Neuronal stem cell (in vitro differentiated cells): ENCODE measurements at regions not wholly inside any gene's neighbourhood (a gene's known extent, or its start where the extent isn't known, plus 50 kb on each side); places are given as distances from the start of the nearest gene placed in this dataset.

ENCODE experiments used
- DNase-seq: peaks from one replicate; pipeline ENCODE4 v3.0.0-alpha.2; 2013; ENCODE audit warnings: low spot score
- H2AFZ ChIP-seq: one replicate; pipeline ENCODE4 v1.6.1; 2013; ENCODE audit warnings: mild to moderate bottlenecking, low read length, inconsistent platforms
- H2AK5ac ChIP-seq: 2 replicates; pipeline ENCODE4 v1.6.1; 2013; ENCODE audit warnings: low read depth, mild to moderate bottlenecking, inconsistent platforms, low read length, moderate library complexity, mixed read lengths
- H2BK120ac ChIP-seq: 2 replicates; pipeline ENCODE4 v1.6.1; 2013; ENCODE audit warnings: low read depth, mild to moderate bottlenecking, inconsistent platforms, low read length, moderate library complexity, mixed read lengths
- H2BK12ac ChIP-seq: one replicate; pipeline ENCODE4 v1.6.1; 2013; ENCODE audit warnings: low read length, inconsistent platforms
- H2BK15ac ChIP-seq: 2 replicates; pipeline ENCODE4 v1.6.1; 2013; ENCODE audit warnings: mild to moderate bottlenecking, low read length, inconsistent platforms, mixed read lengths
- H2BK5ac ChIP-seq: one replicate; pipeline ENCODE4 v1.6.1; 2013; ENCODE audit warnings: inconsistent platforms, mild to moderate bottlenecking, low read length, moderate library complexity
- H3K14ac ChIP-seq: one replicate; pipeline ENCODE4 v1.6.1; 2013; ENCODE audit warnings: low read length, inconsistent platforms
- H3K18ac ChIP-seq: 2 replicates; pipeline ENCODE4 v1.6.1; 2013; ENCODE audit warnings: low read length, inconsistent platforms
- H3K23ac ChIP-seq: 2 replicates; pipeline ENCODE4 v1.6.1; 2013; ENCODE audit warnings: low read depth, mild to moderate bottlenecking, mixed read lengths, low read length, inconsistent platforms; ENCODE audit not compliant: poor library complexity
- H3K27ac ChIP-seq: replicated peaks from 3 replicates; pipeline ENCODE4 v1.5.1; 2013; ENCODE audit warnings: low read length, inconsistent platforms
- H3K27me3 ChIP-seq, 3 experiments: 2 replicates each; pipeline ENCODE4 v1.6.1; 2013; ENCODE audit warnings: low read length in 3 of 3, mild to moderate bottlenecking in 2 of 3, inconsistent platforms in 1 of 3, low read depth in 1 of 3, mixed read lengths in 1 of 3, moderate library complexity in 1 of 3; ENCODE audit not compliant: control insufficient read depth in 3 of 3, insufficient read depth in 3 of 3
- H3K36me3 ChIP-seq, 2 donors: replicated peaks in 1 of 2; 2 replicates each; pipeline ENCODE4 v1.6.1; 2013; ENCODE audit warnings: low read length in 2 of 2; ENCODE audit not compliant: control insufficient read depth in 2 of 2, insufficient read depth in 2 of 2
- H3K4ac ChIP-seq: 2 replicates; pipeline ENCODE4 v1.6.1; 2013; ENCODE audit warnings: inconsistent platforms, mild to moderate bottlenecking, low read length, moderate library complexity
- H3K4me1 ChIP-seq, 2 donors: 1 replicate in 1 of 2; 2 replicates in 1 of 2; pipeline ENCODE4 v1.6.1; 2013; ENCODE audit warnings: low read length in 2 of 2, low read depth in 1 of 2; ENCODE audit not compliant: control insufficient read depth in 2 of 2, insufficient read depth in 1 of 2
- H3K4me2 ChIP-seq: one replicate; pipeline ENCODE4 v1.6.1; 2013; ENCODE audit warnings: mild to moderate bottlenecking, low read length, inconsistent platforms; ENCODE audit not compliant: insufficient read depth, poor library complexity, severe bottlenecking
- H3K4me3 ChIP-seq, 2 donors: 2 replicates each; pipeline ENCODE4 v1.5.1; 2013; ENCODE audit warnings: low read length in 2 of 2, mild to moderate bottlenecking in 2 of 2, inconsistent platforms in 1 of 2, moderate library complexity in 1 of 2
- H3K79me1 ChIP-seq: one replicate; pipeline ENCODE4 v1.6.1; 2013; ENCODE audit warnings: low read depth, mild to moderate bottlenecking, inconsistent platforms, low read length, moderate library complexity
- H3K9ac ChIP-seq: one replicate; pipeline ENCODE4 v1.6.1; 2013; ENCODE audit warnings: mild to moderate bottlenecking, low read depth, low read length, inconsistent platforms; ENCODE audit not compliant: poor library complexity
- H3K9me3 ChIP-seq, 2 donors: replicated peaks in 1 of 2; 2 replicates each; pipeline versions ENCODE3 to v1.6.1; 2013; ENCODE audit warnings: low read length in 2 of 2, mild to moderate bottlenecking in 2 of 2, inconsistent platforms in 1 of 2, low read depth in 1 of 2, mixed read lengths in 1 of 2, moderate library complexity in 1 of 2; ENCODE audit not compliant: control insufficient read depth in 2 of 2, insufficient read depth in 1 of 2
- H4K8ac ChIP-seq: one replicate; pipeline ENCODE4 v1.6.1; 2013; ENCODE audit warnings: low read depth, mild to moderate bottlenecking, inconsistent platforms, low read length, moderate library complexity
- H4K91ac ChIP-seq: one replicate; pipeline ENCODE4 v1.6.1; 2013; ENCODE audit warnings: low read length, low read depth, mild to moderate bottlenecking, inconsistent platforms; ENCODE audit not compliant: poor library complexity
- WGBS, 2 donors: extraction: QIAGEN DNeasy Blood & Tissue Kit; methylation state at CpG; one replicate each; pipeline ENCODE4 v1.1.7; 2013; ENCODE audit warnings: missing lambda C conversion rate in 2 of 2, mixed read lengths in 1 of 2; ENCODE audit not compliant: insufficient read length in 2 of 2, insufficient replicate concordance in 1 of 2; ENCODE audit errors: extremely low coverage in 2 of 2; 5-methylcytosine and 5-hydroxymethylcytosine counted together

DNA sequence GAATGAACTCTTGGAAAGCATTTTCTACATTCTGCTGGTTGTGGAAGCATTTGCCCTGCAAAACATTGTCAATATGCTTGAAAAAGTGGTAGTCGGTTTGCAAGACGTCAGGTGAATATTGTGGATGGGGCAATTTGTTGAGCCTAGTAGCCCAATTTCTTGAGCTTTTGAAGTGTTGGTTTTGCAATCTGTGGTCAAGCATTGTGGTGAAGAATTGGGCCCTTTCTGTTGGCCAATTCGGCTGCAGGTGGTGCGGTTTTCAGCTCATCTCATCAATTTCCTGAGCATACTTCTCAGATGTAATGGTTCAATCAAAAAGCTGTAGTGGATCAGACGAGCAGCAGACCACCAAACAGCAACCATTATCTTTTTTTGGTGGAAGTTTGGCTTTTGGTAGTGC is 426.8 kb upstream of the CDH9 start:
- Histone ChIP-seq H2BK5ac (no peak overlapping the region), H3K18ac (no peak overlapping the region), H2BK120ac (no peak overlapping the region), H2BK12ac (no peak overlapping the region), H3K27ac (no peak overlapping the region), H3K9me3 (peaks cover 0 to 6% of the 10 kb centered on the region in 2 donors), H3K4ac (no peak overlapping the region), H4K8ac (no peak overlapping the region), H2BK15ac (no peak overlapping the region), H4K91ac (no peak overlapping the region), H3K36me3 (no peaks in the 10 kb centered on the region), H3K27me3 (no peaks in the 10 kb centered on the region), H3K4me1 (peaks cover 0 to 6% of the 10 kb centered on the region in 2 donors), H2AFZ (no peak overlapping the region), H3K4me3 (no peak overlapping the region), H3K14ac (no peak overlapping the region), H3K4me2 (no peak overlapping the region), H3K79me1 (no peaks in the 10 kb centered on the region), H2AK5ac (no peak overlapping the region), H3K9ac (no peak overlapping the region), H3K23ac (no peak overlapping the region)
- WGBS, 2 donors: no CpG with 5 or more reads among the region's 5 CpGs
- no peak for DNase-seq

- no peak overlapping the region for H3K4me3 ChIP-seq
Measured at GRCh38 chr5:27463446-27464149, 425.2 kb upstream of the CDH9 start.

DNA sequence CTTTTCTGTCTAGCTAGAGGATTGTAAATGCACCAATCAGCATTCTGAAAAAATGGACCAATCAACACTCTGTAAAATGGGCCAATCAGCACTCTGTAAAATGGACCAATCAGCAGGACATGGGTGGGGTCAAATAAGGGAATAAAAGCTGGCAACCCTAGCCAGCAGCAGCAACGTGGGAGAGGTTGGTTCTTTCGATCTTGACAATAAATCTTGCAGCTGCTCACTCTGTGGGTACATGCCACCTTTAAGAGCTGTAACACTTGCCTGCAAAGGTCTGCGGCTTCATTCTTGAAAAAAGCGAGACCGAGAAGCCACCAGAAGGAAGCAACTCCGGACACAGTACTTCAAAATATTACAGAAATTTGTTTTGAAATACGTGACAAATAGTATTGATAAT is 424.6 kb upstream of the CDH9 start:
- no peak overlapping the region for H3K4me3 ChIP-seq
- no peaks in the 10 kb centered on the region for H3K27me3 ChIP-seq
- H3K27ac ChIP-seq: no peak overlapping the region
- H2AK5ac ChIP-seq: no peak overlapping the region
- no peak overlapping the region for H4K91ac ChIP-seq
- H3K4ac ChIP-seq: no peak overlapping the region
- H2BK120ac ChIP-seq: no peak overlapping the region
- no peak overlapping the region for H4K8ac ChIP-seq
- peaks cover 0 to 6% of the 10 kb centered on the region in 2 donors for H3K9me3 ChIP-seq
- H3K9ac ChIP-seq: no peak overlapping the region
- no peak overlapping the region for H3K4me2 ChIP-seq
- H3K4me1 ChIP-seq: peaks cover 0 to 3% of the 10 kb centered on the region in 2 donors
- H3K18ac ChIP-seq: no peak overlapping the region
- H3K14ac ChIP-seq: no peak overlapping the region
- H3K79me1 ChIP-seq: no peaks in the 10 kb centered on the region
- no peaks in the 10 kb centered on the region for H3K36me3 ChIP-seq
- no peak for DNase-seq
- no peak overlapping the region for H2BK15ac ChIP-seq
- H2BK12ac ChIP-seq: no peak overlapping the region
- H2AFZ ChIP-seq: no peak overlapping the region
- no peak overlapping the region for H2BK5ac ChIP-seq
- no peak overlapping the region for H3K23ac ChIP-seq
- WGBS, 2 donors: no CpG with 5 or more reads among the region's 7 CpGs

More at GRCh38 chr5:27463446-27464149, 425.2 kb upstream of the CDH9 start:
- Histone ChIP-seq H4K91ac (no peak overlapping the region), H3K27me3 (no peaks in the 10 kb centered on the region), H3K4ac (no peak overlapping the region), H2BK5ac (no peak overlapping the region), H2BK12ac (no peak overlapping the region), H2BK15ac (no peak overlapping the region), H3K79me1 (no peaks in the 10 kb centered on the region), H2AFZ (peak overlapping the region; percentile 64), H3K9me3 (peaks cover 0 to 6% of the 10 kb centered on the region in 2 donors), H3K4me1 (peaks cover 0 to 6% of the 10 kb centered on the region in 2 donors), H3K23ac (no peak overlapping the region), H4K8ac (no peak overlapping the region), H3K14ac (no peak overlapping the region), H3K9ac (no peak overlapping the region), H3K18ac (no peak overlapping the region), H2BK120ac (no peak overlapping the region), H2AK5ac (no peak overlapping the region), H3K27ac (no peak overlapping the region), H3K4me2 (no peak overlapping the region), H3K36me3 (no peaks in the 10 kb centered on the region)
- WGBS, 2 donors: no CpG with 5 or more reads among the region's 8 CpGs
- DNase-seq: no peak

DNA sequence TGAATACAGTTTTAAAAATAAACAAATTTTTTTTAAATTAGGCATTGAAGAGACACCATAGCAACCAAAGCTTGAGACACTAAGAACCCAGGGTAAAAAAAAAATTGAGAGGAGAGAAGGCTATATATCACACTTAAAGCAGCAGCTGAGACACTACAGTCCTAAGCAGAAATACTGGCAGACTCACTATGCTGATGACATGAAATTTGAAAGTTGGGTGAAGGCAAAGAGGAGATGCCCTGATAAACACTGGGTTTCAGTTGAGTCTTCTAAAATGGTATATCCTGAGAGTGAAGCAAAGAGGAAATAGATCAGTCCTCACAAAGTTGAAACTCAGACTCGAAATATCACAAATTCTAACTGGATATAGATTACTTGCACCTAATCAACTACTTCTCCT is 419.9 kb upstream of the CDH9 start:
- no peak overlapping the region for H3K27ac ChIP-seq
- H3K9ac ChIP-seq: no peak overlapping the region
- H4K8ac ChIP-seq: no peak overlapping the region
- no peak overlapping the region for H2AK5ac ChIP-seq
- no peak overlapping the region for H3K4me2 ChIP-seq
- H3K36me3 ChIP-seq: no peaks in the 10 kb centered on the region
- no peak overlapping the region for H3K14ac ChIP-seq
- no peak overlapping the region for H2BK5ac ChIP-seq
- peaks cover 0 to 2% of the 10 kb centered on the region in 2 donors for H3K9me3 ChIP-seq
- H3K27me3 ChIP-seq: no peaks in the 10 kb centered on the region
- no peaks in the 10 kb centered on the region for H3K79me1 ChIP-seq
- no peak overlapping the region for H2BK15ac ChIP-seq
- no peak overlapping the region for H3K23ac ChIP-seq
- no peak overlapping the region for H3K4ac ChIP-seq
- H2AFZ ChIP-seq: no peak overlapping the region
- H4K91ac ChIP-seq: no peak overlapping the region
- no peak overlapping the region for H3K4me3 ChIP-seq
- WGBS, 2 donors: no CpG with 5 or more reads among the region's 1 CpG
- H2BK120ac ChIP-seq: no peak overlapping the region
- no peaks in the 10 kb centered on the region for H3K4me1 ChIP-seq
- DNase-seq: no peak
- no peak overlapping the region for H2BK12ac ChIP-seq
- H3K18ac ChIP-seq: no peak overlapping the region
